H1 (cell line): ENCODE measurements at regions not wholly inside any gene's neighbourhood (a gene's known extent, or its start where the extent isn't known, plus 50 kb on each side); places are given as distances from the start of the nearest gene placed in this dataset.

Source experiments
- CTCF ChIA-PET: fragments of 300-600 bp; sonication (Branson Sonifier 250); formaldehyde crosslinking; loops from one replicate; lab custom pipeline; 2021; ENCODE audit not compliant: partially characterized antibody; lab: Charles Lee
- POLR2A ChIA-PET: fragments of 300-600 bp; sonication (Branson Sonifier 250); formaldehyde crosslinking; loops from one replicate; lab custom pipeline; 2021; ENCODE audit warnings: inconsistent platforms; ENCODE audit not compliant: partially characterized antibody; lab: Charles Lee
- DNase-seq, 2 experiments: peaks; one replicate each; pipeline versions ENCODE4 v3.0.0 to v3.0.0-alpha.2; 2010 to 2022; ENCODE audit warnings: low spot score in 2 of 2, low read depth in 1 of 2, mixed read lengths in 1 of 2
- FAIRE-seq: peaks from 2 replicates; lab custom pipeline; 2011; peaks lifted over from hg19 to GRCh38; lab: Jason Lieb, UNC
- H2AFZ ChIP-seq: 2 replicates; pipeline ENCODE4 v1.8.1; 2012; ENCODE audit warnings: low read length, inconsistent platforms
- H2AK5ac ChIP-seq: 2 replicates; pipeline ENCODE4 v1.6.1; 2013; ENCODE audit warnings: low read depth, low read length
- H2BK120ac ChIP-seq: replicated peaks from 2 replicates; pipeline ENCODE3; 2013; ENCODE audit warnings: low read depth, low read length, inconsistent platforms
- H2BK12ac ChIP-seq: 2 replicates; pipeline ENCODE4 v1.6.1; 2013; ENCODE audit warnings: low read depth, low read length
- H2BK15ac ChIP-seq: 2 replicates; pipeline ENCODE4 v1.6.1; 2013; ENCODE audit warnings: low read length
- H2BK20ac ChIP-seq: 2 replicates; pipeline ENCODE4 v1.6.1; 2013; ENCODE audit warnings: low read length
- H2BK5ac ChIP-seq: 2 replicates; pipeline ENCODE4 v1.6.1; 2013; ENCODE audit warnings: low read depth, low read length
- H3K14ac ChIP-seq: 2 replicates; pipeline ENCODE4 v1.6.1; 2013; ENCODE audit warnings: inconsistent platforms; ENCODE audit not compliant: insufficient read length
- H3K18ac ChIP-seq: 2 replicates; pipeline ENCODE4 v1.6.1; 2013; ENCODE audit warnings: low read length; ENCODE audit errors: extremely low read depth
- H3K23ac ChIP-seq: 2 replicates; pipeline ENCODE4 v1.6.1; 2013; ENCODE audit warnings: inconsistent platforms; ENCODE audit not compliant: insufficient read length
- H3K23me2 ChIP-seq: 2 replicates; pipeline ENCODE4 v1.6.1; 2013; ENCODE audit warnings: low read depth, low read length
- H3K27ac ChIP-seq: 2 replicates; pipeline ENCODE4 v1.6.1; 2011; ENCODE audit warnings: low read depth, low read length, inconsistent platforms
- H3K27me3 ChIP-seq, 4 experiments: replicated peaks in 1 of 4; 1 replicate in 1 of 4; 2 replicates in 3 of 4; pipeline versions ENCODE4 v1.6.1 to v1.8.1; 2011 to 2013; ENCODE audit warnings: low read length in 3 of 4, mild to moderate bottlenecking in 3 of 4, inconsistent platforms in 2 of 4, mixed read lengths in 2 of 4, moderate library complexity in 1 of 4; ENCODE audit not compliant: control insufficient read depth in 3 of 4, insufficient read depth in 3 of 4; ENCODE audit errors: extremely low read depth in 1 of 4
- H3K36me3 ChIP-seq, 4 experiments: 2 replicates each; pipeline versions ENCODE4 v1.6.1 to v1.8.1; 2011 to 2013; ENCODE audit warnings: mild to moderate bottlenecking in 4 of 4, low read length in 3 of 4, moderate library complexity in 2 of 4, control low read depth in 1 of 4, inconsistent platforms in 1 of 4; ENCODE audit not compliant: insufficient read depth in 4 of 4, control insufficient read depth in 2 of 4
- H3K4ac ChIP-seq: replicated peaks from 2 replicates; pipeline ENCODE3; 2013; ENCODE audit warnings: low read length, low read depth, mixed read lengths, inconsistent platforms; ENCODE audit not compliant: insufficient read length
- H3K4me1 ChIP-seq, 4 experiments: replicated peaks in 1 of 4; 1 replicate in 1 of 4; 2 replicates in 3 of 4; pipeline versions ENCODE4 v1.6.1 to v1.8.1; 2011 to 2013; ENCODE audit warnings: low read length in 3 of 4, inconsistent platforms in 2 of 4, mixed read lengths in 1 of 4; ENCODE audit not compliant: insufficient read depth in 4 of 4, control insufficient read depth in 3 of 4
- H3K4me2 ChIP-seq, 2 experiments: 2 replicates each; pipeline versions ENCODE4 v1.6.1 to v1.8.1; 2011 to 2013; ENCODE audit warnings: low read depth in 2 of 2, low read length in 2 of 2, control low read depth in 1 of 2, inconsistent platforms in 1 of 2, mild to moderate bottlenecking in 1 of 2; ENCODE audit not compliant: insufficient read depth in 1 of 2
- H3K4me3 ChIP-seq, 4 experiments: fragments of 200-600, 300-600 bp in 1 of 4; sonication (generic), shearing (Covaris generic), sonication (Bioruptor Twin) in 1 of 4; 2 replicates each; pipeline versions ENCODE4 v1.5.1 to v1.8.1; 2011 to 2016; ENCODE audit warnings: low read length in 4 of 4, low read depth in 3 of 4, control low read depth in 2 of 4, inconsistent platforms in 2 of 4, mild to moderate bottlenecking in 2 of 4, mixed read lengths in 1 of 4, moderate library complexity in 1 of 4; ENCODE audit not compliant: insufficient read depth in 2 of 4; ENCODE audit errors: extremely low read depth in 1 of 4
- H3K56ac ChIP-seq: replicated peaks from 2 replicates; pipeline ENCODE3; 2013; ENCODE audit warnings: low read depth, mild to moderate bottlenecking, mixed read lengths, low read length, inconsistent platforms; ENCODE audit not compliant: insufficient read length
- H3K79me1 ChIP-seq: 2 replicates; pipeline ENCODE4 v1.6.1; 2013; ENCODE audit warnings: low read depth, low read length, control low read depth
- H3K79me2 ChIP-seq, 2 experiments: 2 replicates each; pipeline versions ENCODE4 v1.6.1 to v1.8.1; 2012 to 2013; ENCODE audit warnings: low read length in 2 of 2, mild to moderate bottlenecking in 2 of 2, inconsistent platforms in 1 of 2; ENCODE audit not compliant: insufficient read depth in 2 of 2, control insufficient read depth in 1 of 2
- H3K9ac ChIP-seq, 4 experiments: replicated peaks in 1 of 4; 1 replicate in 1 of 4; 2 replicates in 3 of 4; pipeline versions ENCODE4 v1.6.1 to v1.8.1; 2011 to 2013; ENCODE audit warnings: low read depth in 3 of 4, low read length in 3 of 4, control low read depth in 2 of 4, mild to moderate bottlenecking in 2 of 4, moderate library complexity in 2 of 4, inconsistent platforms in 1 of 4; ENCODE audit errors: extremely low read depth in 1 of 4
- H3K9me3 ChIP-seq, 2 experiments: 2 replicates each; pipeline versions ENCODE4 v1.6.1 to v1.8.1; 2012 to 2013; ENCODE audit warnings: mild to moderate bottlenecking in 2 of 2, moderate library complexity in 2 of 2, control low read depth in 1 of 2, inconsistent platforms in 1 of 2, low read depth in 1 of 2, low read length in 1 of 2, mixed read lengths in 1 of 2; ENCODE audit not compliant: insufficient read depth in 2 of 2
- H4K20me1 ChIP-seq, 2 experiments: replicated peaks in 1 of 2; 2 replicates each; pipeline versions ENCODE3 to v1.8.1; 2011 to 2013; ENCODE audit warnings: inconsistent platforms in 2 of 2, low read length in 2 of 2, mild to moderate bottlenecking in 1 of 2; ENCODE audit not compliant: insufficient read depth in 2 of 2, control insufficient read depth in 1 of 2
- H4K5ac ChIP-seq: 2 replicates; pipeline ENCODE4 v1.6.1; 2013; ENCODE audit warnings: low read length, low read depth, mixed read lengths, inconsistent platforms; ENCODE audit not compliant: insufficient read length
- H4K8ac ChIP-seq: 2 replicates; pipeline ENCODE4 v1.8.0; 2013; ENCODE audit warnings: mild to moderate bottlenecking, moderate library complexity, low read length, inconsistent platforms; ENCODE audit not compliant: insufficient read depth; ENCODE audit errors: extremely low read depth
- H4K91ac ChIP-seq: replicated peaks from 2 replicates; pipeline ENCODE3; 2013; ENCODE audit warnings: low read length, mixed read lengths, inconsistent platforms; ENCODE audit not compliant: insufficient read length
- ATF3 ChIP-seq: IDR thresholded peaks from 2 replicates; pipeline ENCODE4 v1.6.1; 2011; ENCODE audit warnings: low read depth, mild to moderate bottlenecking, low read length; ENCODE audit not compliant: insufficient read depth
- BRCA1 ChIP-seq: IDR thresholded peaks from 2 replicates; pipeline ENCODE4 v1.6.1; 2012; ENCODE audit warnings: low read depth, low read length, improper control_type of control experiment
- CBX5 ChIP-seq: fragments of 300-800, 300-1000 bp; sonication (generic); IDR thresholded peaks from 2 replicates; pipeline ENCODE4 v1.7.1; 2016; ENCODE audit warnings: antibody characterized with exemption, low read length, low read depth
- CEBPB ChIP-seq: IDR thresholded peaks from 2 replicates; pipeline ENCODE4 v1.6.1; 2012; ENCODE audit warnings: low read depth, low read length
- CHD1 ChIP-seq: IDR thresholded peaks from 2 replicates; pipeline ENCODE4 v1.6.1; 2012; ENCODE audit warnings: low read depth, low read length, improper control_type of control experiment
- CHD2 ChIP-seq: IDR thresholded peaks from 2 replicates; pipeline ENCODE4 v1.6.1; 2012; ENCODE audit warnings: low read length, improper control_type of control experiment
- E2F6 ChIP-seq: IDR thresholded peaks from 2 replicates; pipeline ENCODE4 v1.6.1; 2012; ENCODE audit warnings: inconsistent platforms
- FOSL1 ChIP-seq: IDR thresholded peaks from 2 replicates; pipeline ENCODE4 v1.6.1; 2011; ENCODE audit warnings: mild to moderate bottlenecking, low read depth, low read length, moderate library complexity; ENCODE audit not compliant: insufficient read depth
- MAFK ChIP-seq: IDR thresholded peaks from 2 replicates; pipeline ENCODE4 v1.6.1; 2012; ENCODE audit warnings: low read depth, mild to moderate bottlenecking, improper control_type of control experiment, low read length
- POLR2A ChIP-seq, 2 experiments: IDR thresholded peaks; 1 replicate in 1 of 2; 2 replicates in 1 of 2; pipeline ENCODE4 v1.6.1; 2011; ENCODE audit warnings: low read depth in 2 of 2, low read length in 2 of 2, mild to moderate bottlenecking in 2 of 2; ENCODE audit errors: control extremely low read depth in 1 of 2
- RNF2 ChIP-seq: fragments of 200-900, 300-1000 bp; sonication (generic); IDR thresholded peaks from 2 replicates; pipeline ENCODE4 v1.7.1; 2016; ENCODE audit warnings: borderline replicate concordance, low read depth, mild to moderate bottlenecking, antibody characterized with exemption, low read length; ENCODE audit not compliant: poor library complexity, severe bottlenecking; ENCODE audit errors: missing control alignments
- SP4 ChIP-seq: IDR thresholded peaks from 2 replicates; pipeline ENCODE4 v1.6.1; 2012; ENCODE audit warnings: low read length, inconsistent platforms
- SUZ12 ChIP-seq: fragments of 200-600 bp; sonication (generic); IDR thresholded peaks from 2 replicates; pipeline ENCODE4 v1.6.1; 2012; ENCODE audit warnings: mild to moderate bottlenecking, inconsistent platforms, low read length, moderate library complexity, mixed read lengths
- TEAD4 ChIP-seq: IDR thresholded peaks from 2 replicates; pipeline ENCODE4 v1.6.1; 2012; ENCODE audit warnings: low read depth, low read length, inconsistent platforms, mixed read lengths
- WGBS, 2 experiments: shearing (Covaris generic) in 1 of 2; methylation state at CpG; one replicate each; pipeline versions ENCODE4 v1.1.6 to v1.1.7; 2013 to 2015; ENCODE audit warnings: low lambda C conversion rate in 2 of 2, mixed read lengths in 2 of 2, inconsistent platforms in 1 of 2, low coverage in 1 of 2, missing lambda C conversion rate in 1 of 2; ENCODE audit not compliant: insufficient replicate concordance in 2 of 2, insufficient coverage in 1 of 2, insufficient read length in 1 of 2; ENCODE audit errors: extremely low coverage in 1 of 2, missing lambda C conversion rate in 1 of 2; 5-methylcytosine and 5-hydroxymethylcytosine counted together

GRCh38 chr5:57368010-57368409 is 114.6 kb downstream of the ACTBL2 start:
- H3K4ac ChIP-seq: no peak overlapping the region
- no peak overlapping the region for H3K27ac ChIP-seq
- no peak overlapping the region for H2BK5ac ChIP-seq
- CTCF ChIA-PET: no interaction called here
- no peak overlapping the region for H3K23ac ChIP-seq
- no peaks in the 10 kb centered on the region for H3K79me2 ChIP-seq
- H3K56ac ChIP-seq: no peak overlapping the region
- H2BK20ac ChIP-seq: no peak overlapping the region
- H3K79me1 ChIP-seq: no peaks in the 10 kb centered on the region
- H3K4me3 ChIP-seq: no peak overlapping the region
- no peak overlapping the region for H2AK5ac ChIP-seq
- no peak overlapping the region for H3K18ac ChIP-seq
- no peak overlapping the region for H3K4me2 ChIP-seq
- no peak overlapping the region for H4K91ac ChIP-seq
- POLR2A ChIA-PET: no interaction called here
- H3K4me1 ChIP-seq: no peaks in the 10 kb centered on the region
- no peaks in the 10 kb centered on the region for H3K36me3 ChIP-seq
- no peak overlapping the region for H2BK12ac ChIP-seq
- H3K27me3 ChIP-seq: peaks cover 0 to 1% (median 0%) of the 10 kb centered on the region in 4 experiments; a peak in 1 of 7 replicates
- no peaks in the 10 kb centered on the region for H3K9me3 ChIP-seq
- no peak for DNase-seq
- H2AFZ ChIP-seq: no peak overlapping the region
- H3K14ac ChIP-seq: no peak overlapping the region
- no peak overlapping the region for H2BK120ac ChIP-seq
- TF ChIP-seq RNF2 (no peak), SP4 (no peak), BRCA1 (no peak), SUZ12 (no peak), CHD1 (no peak), ATF3 (no peak), CBX5 (no peak), FOSL1 (no peak), TEAD4 (no peak), CHD2 (no peak), POLR2A (IDR thresholded peaks at IDR 0.05; ENCODE audit: control extremely low read depth in 1 of 2, low read depth in 2 of 2, low read length in 2 of 2) (no peak), CEBPB (no peak), MAFK (no peak), E2F6 (no peak)
- no peak overlapping the region for H3K9ac ChIP-seq
- H3K23me2 ChIP-seq: no peaks in the 10 kb centered on the region
- H4K20me1 ChIP-seq: no peaks in the 10 kb centered on the region
- 94% methylated on average over 3 of the region's 3 CpGs; no CpG with 5 or more reads in 1 of the 2 experiments for WGBS, 2 experiments
- H4K5ac ChIP-seq: no peak overlapping the region
- no peak for FAIRE-seq
- no peak overlapping the region for H4K8ac ChIP-seq
- no peak overlapping the region for H2BK15ac ChIP-seq
